Esophagus squamous epithelium (tissue), 4 donors: ENCODE measurements at regions not wholly inside any gene's neighbourhood (a gene's known extent, or its start where the extent isn't known, plus 50 kb on each side); places are given as distances from the start of the nearest gene placed in this dataset.

Source experiments
- CTCF ChIP-seq, 6 experiments: fragments of 450-650 bp in 4 of 6; fragments of 200-600 bp in 2 of 6; sonication (generic) in 2 of 6; IDR thresholded peaks; one replicate each; pipeline ENCODE4 v1.5.1; 2016 to 2019; ENCODE audit warnings: antibody characterized with exemption in 6 of 6, mild to moderate bottlenecking in 4 of 6, moderate library complexity in 4 of 6
- POLR2A ChIP-seq, 4 donors: fragments of 450-650 bp; IDR thresholded peaks; one replicate each; pipeline ENCODE4 v1.6.1; 2017; ENCODE audit warnings: antibody characterized with exemption in 4 of 4, mild to moderate bottlenecking in 4 of 4, moderate library complexity in 3 of 4

- no peak for TF ChIP-seq CTCF (IDR thresholded peaks at IDR 0.05)
- no peak for TF ChIP-seq POLR2A (IDR thresholded peaks at IDR 0.05)
Measured at GRCh38 chr16:85338638-85338982, 226.3 kb upstream of the CIBAR2 start.
